C4-2B (cell line): ENCODE measurements at regions not wholly inside any gene's neighbourhood (a gene's known extent, or its start where the extent isn't known, plus 50 kb on each side); places are given as distances from the start of the nearest gene placed in this dataset.

Experiments used
- H3K27ac ChIP-seq: fragments of 450-650 bp; 2 replicates; pipeline ENCODE4 v1.5.1; 2017
- CTCF ChIP-seq: fragments of 450-650 bp; conservative IDR thresholded peaks from 2 replicates; pipeline ENCODE4 v1.5.1; 2017; ENCODE audit warnings: mild to moderate bottlenecking
- ZFX ChIP-seq: fragments of 450-650 bp; IDR thresholded peaks from 2 replicates; pipeline ENCODE4 v1.6.1; 2017

DNA sequence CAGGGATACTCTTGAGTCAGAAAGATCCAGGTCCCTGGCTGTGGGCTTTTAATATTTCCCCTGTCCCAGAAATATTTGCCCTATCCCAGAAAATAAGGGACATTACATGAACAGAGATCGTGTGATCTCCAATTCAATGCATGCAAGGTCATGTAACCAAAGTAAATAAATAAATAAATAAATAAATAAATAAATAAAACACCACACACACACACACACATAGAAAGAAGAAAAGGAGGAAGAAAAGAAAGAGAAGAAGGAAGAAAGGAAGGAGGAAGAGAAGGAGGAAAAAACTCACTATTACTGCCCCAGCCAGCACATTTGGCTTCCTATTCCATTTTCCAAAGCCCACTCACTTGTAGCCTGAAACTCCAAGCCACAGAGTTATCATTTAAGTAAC is 117.9 kb upstream of the CFAP20DC start:
- no peak overlapping the region for H3K27ac ChIP-seq
- TF ChIP-seq ZFX, result no peak
- no peak for TF ChIP-seq CTCF

- TF ChIP-seq CTCF (no peak), ZFX (no peak)
- H3K27ac ChIP-seq, result no peak overlapping the region
Measured at GRCh38 chr3:59163953-59164352, 114.1 kb upstream of the CFAP20DC start.

- TF ChIP-seq ZFX (no peak), CTCF (no peak)
- no peak overlapping the region for H3K27ac ChIP-seq
Measured at GRCh38 chr3:59161048-59161447, 111.2 kb upstream of the CFAP20DC start.

GRCh38 chr3:59160133-59160746 is 110.4 kb upstream of the CFAP20DC start:
- no peak overlapping the region for H3K27ac ChIP-seq
- TF ChIP-seq ZFX (no peak), CTCF (no peak)

DNA sequence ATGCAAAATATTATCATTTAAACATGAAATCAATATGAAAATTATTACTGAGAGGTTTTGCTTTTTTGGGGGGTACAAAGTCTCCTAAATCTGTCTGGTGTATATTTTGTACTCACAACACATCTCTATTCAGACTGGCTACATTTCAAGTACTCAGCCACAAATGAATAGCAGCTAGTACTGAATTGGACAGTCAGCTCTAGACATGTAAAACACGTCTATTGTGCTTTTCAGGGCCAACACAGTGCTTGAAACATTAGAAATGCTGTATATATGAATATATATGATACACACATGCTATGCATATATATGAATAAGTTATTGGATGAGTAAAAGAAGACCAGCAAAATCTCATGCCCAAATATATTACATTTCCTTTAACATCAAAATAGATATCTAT is 103.8 kb upstream of the CFAP20DC start:
- TF ChIP-seq CTCF, result no peak
- TF ChIP-seq ZFX, result no peak
- no peak overlapping the region for H3K27ac ChIP-seq

DNA sequence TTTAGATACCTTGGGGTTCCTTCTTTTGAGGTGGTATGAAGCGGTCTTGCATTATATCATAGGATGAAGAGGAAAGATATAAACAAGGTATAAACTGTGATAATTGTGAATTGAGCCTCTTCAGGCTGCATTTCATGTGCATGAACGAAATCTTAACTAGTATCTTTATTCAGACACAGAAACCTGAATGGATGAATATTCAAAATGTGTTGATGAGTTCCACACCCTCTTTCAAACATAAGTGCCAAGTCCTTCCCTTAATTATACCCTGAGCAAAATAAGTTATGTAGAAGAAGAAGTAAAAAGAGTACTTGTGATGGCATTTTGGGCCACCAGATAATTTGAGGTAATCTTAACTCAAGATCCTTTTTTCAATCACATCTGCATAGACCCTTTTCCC is 103.1 kb upstream of the CFAP20DC start:
- TF ChIP-seq ZFX (no peak), CTCF (no peak)
- H3K27ac ChIP-seq, result no peak overlapping the region

- TF ChIP-seq CTCF, result no peak
- no peak for TF ChIP-seq ZFX
- no peak overlapping the region for H3K27ac ChIP-seq
Measured at GRCh38 chr3:59150039-59150438, 100.2 kb upstream of the CFAP20DC start.
